Ishikawa (cell line): ENCODE measurements at regions not wholly inside any gene's neighbourhood (a gene's known extent, or its start where the extent isn't known, plus 50 kb on each side); places are given as distances from the start of the nearest gene placed in this dataset.

Source experiments
- CEBPB ChIP-seq: IDR thresholded peaks from 2 replicates; pipeline ENCODE4 v1.6.1; 2012
- EP300 ChIP-seq: IDR thresholded peaks from 2 replicates; pipeline ENCODE4 v1.6.1; 2012; ENCODE audit warnings: borderline replicate concordance
- FOXM1 ChIP-seq: IDR thresholded peaks from 2 replicates; pipeline ENCODE4 v1.6.1; 2012; ENCODE audit warnings: low read depth, borderline replicate concordance
- NFIC ChIP-seq: IDR thresholded peaks from 2 replicates; pipeline ENCODE4 v1.6.1; 2012
- RAD21 ChIP-seq: IDR thresholded peaks from 2 replicates; pipeline ENCODE4 v1.6.1; 2012; ENCODE audit warnings: low read depth
- REST ChIP-seq: IDR thresholded peaks from 2 replicates; pipeline ENCODE4 v1.6.1; 2012; ENCODE audit warnings: low read depth, mild to moderate bottlenecking
- TAF1 ChIP-seq: IDR thresholded peaks from 2 replicates; pipeline ENCODE4 v1.6.1; 2012; ENCODE audit warnings: low read depth, mild to moderate bottlenecking
- TCF12 ChIP-seq: IDR thresholded peaks from 2 replicates; pipeline ENCODE4 v1.6.1; 2012; ENCODE audit warnings: low read depth
- TEAD4 ChIP-seq: IDR thresholded peaks from 2 replicates; pipeline ENCODE4 v1.6.1; 2012
- ZBTB7A ChIP-seq: IDR thresholded peaks from 2 replicates; pipeline ENCODE4 v1.6.1; 2012; ENCODE audit warnings: low read depth

DNA sequence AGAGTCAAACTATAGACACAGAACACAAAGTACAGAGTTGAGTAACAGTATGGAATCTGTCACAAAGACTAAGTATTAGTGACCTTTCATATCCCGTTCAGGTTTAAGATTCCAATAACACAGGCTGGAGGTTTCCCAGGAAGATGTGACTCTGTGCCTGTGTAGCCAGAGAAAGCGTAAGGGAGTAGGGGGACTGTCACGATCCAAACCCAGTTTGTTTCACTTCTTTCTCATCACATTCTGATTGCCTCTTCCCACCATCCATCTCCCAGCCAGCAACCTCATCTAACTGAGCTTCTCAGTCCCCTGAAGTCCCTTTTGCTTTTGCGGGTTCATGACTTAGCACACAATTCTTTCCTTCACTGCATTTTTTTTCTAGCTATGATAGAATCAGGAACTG, 76.4 kb upstream of the NPVF start:
- TF ChIP-seq NFIC, result no peak
- no peak for TF ChIP-seq TAF1
- no peak for TF ChIP-seq CEBPB
- TF ChIP-seq REST, result no peak
- TF ChIP-seq EP300, result no peak
- TF ChIP-seq RAD21, result no peak
- no peak for TF ChIP-seq ZBTB7A
- TF ChIP-seq TEAD4, result no peak
- TF ChIP-seq FOXM1, result no peak
- no peak for TF ChIP-seq TCF12
